DOHH2 (cell line): ENCODE measurements at regions not wholly inside any gene's neighbourhood (a gene's known extent, or its start where the extent isn't known, plus 50 kb on each side); places are given as distances from the start of the nearest gene placed in this dataset.

Experiments
- H3F3A ChIP-seq: fragments of 200-600 bp; sonication (generic), shearing (Covaris generic); 2 replicates; pipeline ENCODE4 v1.6.0; 2016; ENCODE audit warnings: antibody characterized with exemption, mild to moderate bottlenecking; ENCODE audit not compliant: control insufficient read depth, insufficient read depth
- H3K27ac ChIP-seq: fragments of 200-600 bp; sonication (generic); 2 replicates; pipeline ENCODE4 v1.5.1; 2014; ENCODE audit warnings: low read depth, mild to moderate bottlenecking, low read length, moderate library complexity
- H3K27me3 ChIP-seq: fragments of 200-600 bp; sonication (generic); 2 replicates; pipeline ENCODE4 v1.6.1; 2014; ENCODE audit warnings: mild to moderate bottlenecking, low read length, mixed read lengths; ENCODE audit not compliant: control insufficient read depth
- H3K36me3 ChIP-seq: fragments of 200-600 bp; sonication (generic); 2 replicates; pipeline ENCODE4 v1.6.1; 2014; ENCODE audit warnings: mild to moderate bottlenecking, low read length, moderate library complexity, mixed read lengths; ENCODE audit not compliant: control insufficient read depth
- H3K4me1 ChIP-seq: fragments of 200-600 bp; sonication (generic); 2 replicates; pipeline ENCODE4 v1.6.1; 2014; ENCODE audit warnings: mild to moderate bottlenecking, low read length, mixed read lengths; ENCODE audit not compliant: control insufficient read depth
- H3K4me2 ChIP-seq: fragments of 200-600 bp; sonication (generic); 2 replicates; pipeline ENCODE4 v1.6.0; 2014; ENCODE audit warnings: mild to moderate bottlenecking, low read length, moderate library complexity
- H3K4me3 ChIP-seq: fragments of 200-600 bp; sonication (generic); 2 replicates; pipeline ENCODE4 v1.5.1; 2014; ENCODE audit warnings: mild to moderate bottlenecking, low read length, mixed read lengths
- H3K79me2 ChIP-seq: fragments of 200-600 bp; sonication (generic); 2 replicates; pipeline ENCODE4 v1.6.1; 2014; ENCODE audit warnings: mild to moderate bottlenecking, low read length, mixed read lengths; ENCODE audit not compliant: control insufficient read depth
- H3K9me2 ChIP-seq: fragments of 200-600 bp; sonication (generic); replicated peaks from 2 replicates; pipeline ENCODE4 v1.6.1; 2014; ENCODE audit warnings: mild to moderate bottlenecking, low read length, mixed read lengths; ENCODE audit not compliant: control insufficient read depth
- H3K9me3 ChIP-seq: fragments of 200-600 bp; sonication (generic); 2 replicates; pipeline ENCODE4 v1.6.1; 2014; ENCODE audit warnings: antibody characterized with exemption, low read length, mixed read lengths; ENCODE audit not compliant: control insufficient read depth, insufficient read depth
- H4K20me1 ChIP-seq: fragments of 200-600 bp; sonication (generic); 2 replicates; pipeline ENCODE4 v1.6.0; 2014; ENCODE audit warnings: low read depth, mild to moderate bottlenecking, antibody characterized with exemption, low read length, moderate library complexity; ENCODE audit not compliant: control insufficient read depth, insufficient read depth
- EZH2phosphoT487 ChIP-seq: fragments of 200-600 bp; sonication (generic); IDR thresholded peaks from 2 replicates; pipeline ENCODE4 v1.6.1; 2017; ENCODE audit warnings: borderline replicate concordance, mild to moderate bottlenecking, antibody characterized with exemption, low read length, moderate library complexity, mixed read lengths
- TF ChIP-seq, protein P1 (sequence below): fragments of 200-600 bp; sonication (generic); IDR thresholded peaks from one replicate; pipeline ENCODE4 v1.5.1; 2014; ENCODE audit warnings: antibody characterized with exemption, mild to moderate bottlenecking, low read depth, low read length; ENCODE audit not compliant: poor library complexity, severe bottlenecking

DNA sequence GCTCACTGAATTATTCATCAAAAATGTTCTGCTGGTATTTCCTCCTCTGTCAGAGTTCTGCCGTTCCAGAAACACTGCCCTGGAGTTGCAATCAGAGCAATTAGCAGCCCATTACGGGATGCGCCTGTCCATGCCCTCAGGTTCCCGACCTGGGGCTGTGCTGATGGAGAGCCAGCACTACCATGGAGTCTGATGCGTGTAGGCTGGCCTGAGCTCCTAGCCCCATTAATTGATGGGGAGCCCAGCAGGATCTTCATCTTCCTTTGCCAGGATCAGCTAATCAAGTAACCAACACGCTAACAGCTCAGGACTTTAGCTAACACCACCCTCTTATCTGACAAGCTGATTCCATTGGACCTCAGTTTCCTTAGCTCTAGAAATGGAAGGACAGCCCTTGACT, 164.2 kb downstream of the ABHD5 start:
- H3K4me2 ChIP-seq, result no peak overlapping the region
- TF ChIP-seq EZH2phosphoT487, result no peak
- TF ChIP-seq, protein P1, sequence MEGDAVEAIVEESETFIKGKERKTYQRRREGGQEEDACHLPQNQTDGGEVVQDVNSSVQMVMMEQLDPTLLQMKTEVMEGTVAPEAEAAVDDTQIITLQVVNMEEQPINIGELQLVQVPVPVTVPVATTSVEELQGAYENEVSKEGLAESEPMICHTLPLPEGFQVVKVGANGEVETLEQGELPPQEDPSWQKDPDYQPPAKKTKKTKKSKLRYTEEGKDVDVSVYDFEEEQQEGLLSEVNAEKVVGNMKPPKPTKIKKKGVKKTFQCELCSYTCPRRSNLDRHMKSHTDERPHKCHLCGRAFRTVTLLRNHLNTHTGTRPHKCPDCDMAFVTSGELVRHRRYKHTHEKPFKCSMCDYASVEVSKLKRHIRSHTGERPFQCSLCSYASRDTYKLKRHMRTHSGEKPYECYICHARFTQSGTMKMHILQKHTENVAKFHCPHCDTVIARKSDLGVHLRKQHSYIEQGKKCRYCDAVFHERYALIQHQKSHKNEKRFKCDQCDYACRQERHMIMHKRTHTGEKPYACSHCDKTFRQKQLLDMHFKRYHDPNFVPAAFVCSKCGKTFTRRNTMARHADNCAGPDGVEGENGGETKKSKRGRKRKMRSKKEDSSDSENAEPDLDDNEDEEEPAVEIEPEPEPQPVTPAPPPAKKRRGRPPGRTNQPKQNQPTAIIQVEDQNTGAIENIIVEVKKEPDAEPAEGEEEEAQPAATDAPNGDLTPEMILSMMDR, result no peak

DNA sequence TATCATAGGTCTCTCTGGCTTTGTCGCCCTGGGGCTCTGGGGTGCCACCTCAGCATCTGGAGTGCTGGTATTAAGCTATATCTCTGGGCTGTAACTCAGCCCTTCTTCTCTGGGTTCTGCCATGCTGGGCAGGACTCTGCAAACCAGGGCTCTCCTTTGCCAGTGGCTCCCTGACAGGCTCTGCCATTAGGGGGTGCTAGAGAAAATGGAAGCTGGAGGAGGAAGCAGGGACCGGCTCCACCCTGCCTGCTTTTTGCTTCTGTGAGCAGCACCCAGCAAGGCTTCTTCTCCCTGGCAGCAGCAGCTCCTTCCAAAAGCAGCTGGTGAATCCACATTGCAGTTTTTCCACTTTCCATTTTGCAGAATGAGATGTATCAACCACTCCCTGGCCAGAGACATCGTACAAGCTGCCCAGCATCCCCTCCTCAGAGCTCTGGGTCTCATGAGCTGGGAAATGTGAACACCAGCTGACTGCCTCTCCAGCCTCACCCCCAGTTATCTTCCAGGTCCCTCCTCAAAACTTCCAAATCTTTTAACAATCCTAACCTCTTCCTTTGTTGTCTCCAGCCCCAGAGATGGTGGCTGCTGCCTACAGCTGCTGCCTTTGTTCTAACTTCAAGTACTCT, 165.0 kb downstream of the ABHD5 start:
- Histone ChIP-seq H3F3A (no peaks in the 10 kb centered on the region), H3K27me3 (peaks cover 43% of the 10 kb centered on the region), H3K27ac (no peak overlapping the region), H3K9me3 (no peaks in the 10 kb centered on the region), H3K4me3 (no peak overlapping the region), H3K36me3 (no peaks in the 10 kb centered on the region), H3K4me1 (peaks cover 17% of the 10 kb centered on the region), H4K20me1 (no peaks in the 10 kb centered on the region), H3K4me2 (peak overlapping the region; percentile 15; the same call in 1 of the 2 replicates), H3K79me2 (no peaks in the 10 kb centered on the region), H3K9me2 (no peaks in the 10 kb centered on the region)
- TF ChIP-seq, protein P1, result peak; percentile 90
- TF ChIP-seq EZH2phosphoT487, result no peak

More for the DNA sequence above, 164.2 kb downstream of the ABHD5 start:
- H3K27me3 ChIP-seq, result peaks cover 46% of the 10 kb centered on the region
- H3K79me2 ChIP-seq, result no peaks in the 10 kb centered on the region
- no peak overlapping the region for H3K27ac ChIP-seq
- no peaks in the 10 kb centered on the region for H3F3A ChIP-seq
- peaks cover 17% of the 10 kb centered on the region for H3K4me1 ChIP-seq
- no peaks in the 10 kb centered on the region for H3K9me2 ChIP-seq
- no peaks in the 10 kb centered on the region for H3K36me3 ChIP-seq
- no peaks in the 10 kb centered on the region for H4K20me1 ChIP-seq
- H3K4me3 ChIP-seq, result no peak overlapping the region
- H3K9me3 ChIP-seq, result peaks cover 2% of the 10 kb centered on the region; the same call in 1 of the 2 replicates

DNA sequence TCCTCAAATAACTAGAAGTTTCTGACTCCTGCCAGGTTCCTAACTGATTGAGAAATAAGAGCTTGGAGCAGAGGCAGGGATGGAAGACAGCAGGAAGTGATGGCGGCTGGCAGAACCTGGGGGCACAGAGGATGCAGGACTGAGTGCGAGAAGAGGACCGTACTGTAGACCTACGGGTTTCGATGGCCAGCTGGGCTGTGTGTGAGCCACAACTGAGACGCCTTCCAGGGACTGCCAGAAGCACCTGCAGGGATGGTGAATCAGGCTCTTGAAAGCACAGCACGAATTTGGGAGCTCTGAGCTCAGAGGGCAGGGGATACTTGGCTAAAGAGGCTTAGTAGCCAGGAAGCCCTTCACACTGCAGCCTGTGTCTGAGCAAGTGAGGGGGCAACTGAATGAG, 165.6 kb downstream of the ABHD5 start:
- Histone ChIP-seq H3K79me2 (no peaks in the 10 kb centered on the region), H3K9me2 (no peaks in the 10 kb centered on the region; the same call in 1 of the 2 replicates), H3K4me3 (no peak overlapping the region), H3K27ac (no peak overlapping the region), H3F3A (no peaks in the 10 kb centered on the region), H3K27me3 (peaks cover 43% of the 10 kb centered on the region), H3K36me3 (no peaks in the 10 kb centered on the region), H3K9me3 (no peaks in the 10 kb centered on the region), H4K20me1 (no peaks in the 10 kb centered on the region), H3K4me2 (no peak overlapping the region), H3K4me1 (peaks cover 17% of the 10 kb centered on the region)
- TF ChIP-seq EZH2phosphoT487, result no peak
- TF ChIP-seq, protein P1, result no peak
